Body of pancreas (tissue), 4 donors: ENCODE measurements at regions not wholly inside any gene's neighbourhood (a gene's known extent, or its start where the extent isn't known, plus 50 kb on each side); places are given as distances from the start of the nearest gene placed in this dataset.
"Not testable (repeated sequence)": the region's sequence is repeated elsewhere in the genome, so short reads cannot be mapped to it uniquely, and the experiment has no call there.

Source experiments
- POLR2A ChIP-seq, 3 donors: fragments of 450-650 bp; IDR thresholded peaks; one replicate each; pipeline ENCODE4 v1.6.1; 2016; ENCODE audit warnings: antibody characterized with exemption in 3 of 3, mild to moderate bottlenecking in 2 of 3
- TF ChIP-seq, protein P1 (sequence below), 7 experiments: fragments of 450-650 bp in 4 of 7; fragments of 200-600 bp in 3 of 7; sonication (generic) in 3 of 7; IDR thresholded peaks; one replicate each; pipeline ENCODE4 v1.5.1; 2016 to 2019; ENCODE audit warnings: antibody characterized with exemption in 7 of 7

DNA sequence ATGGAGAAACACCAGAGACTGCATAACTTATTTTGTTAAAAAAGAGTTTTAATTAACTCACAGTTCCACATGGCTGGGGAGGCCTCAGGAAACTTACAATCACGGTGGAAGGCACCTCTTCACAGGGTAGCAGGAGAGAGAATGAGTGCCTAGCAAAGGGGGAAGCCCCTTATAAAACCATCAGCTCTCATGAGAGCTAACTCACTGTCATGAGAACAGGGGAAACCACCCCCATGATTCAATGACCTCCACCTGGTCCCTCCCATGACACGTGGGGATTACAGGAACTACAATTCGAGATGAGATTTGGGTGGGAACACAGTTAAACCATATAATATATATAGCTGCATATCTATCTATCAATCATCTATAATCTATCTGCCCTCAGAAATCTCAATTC, 153.1 kb upstream of the PROK2 start:
- not testable (repeated sequence) for TF ChIP-seq POLR2A (IDR thresholded peaks at IDR 0.05)
- TF ChIP-seq, protein P1, sequence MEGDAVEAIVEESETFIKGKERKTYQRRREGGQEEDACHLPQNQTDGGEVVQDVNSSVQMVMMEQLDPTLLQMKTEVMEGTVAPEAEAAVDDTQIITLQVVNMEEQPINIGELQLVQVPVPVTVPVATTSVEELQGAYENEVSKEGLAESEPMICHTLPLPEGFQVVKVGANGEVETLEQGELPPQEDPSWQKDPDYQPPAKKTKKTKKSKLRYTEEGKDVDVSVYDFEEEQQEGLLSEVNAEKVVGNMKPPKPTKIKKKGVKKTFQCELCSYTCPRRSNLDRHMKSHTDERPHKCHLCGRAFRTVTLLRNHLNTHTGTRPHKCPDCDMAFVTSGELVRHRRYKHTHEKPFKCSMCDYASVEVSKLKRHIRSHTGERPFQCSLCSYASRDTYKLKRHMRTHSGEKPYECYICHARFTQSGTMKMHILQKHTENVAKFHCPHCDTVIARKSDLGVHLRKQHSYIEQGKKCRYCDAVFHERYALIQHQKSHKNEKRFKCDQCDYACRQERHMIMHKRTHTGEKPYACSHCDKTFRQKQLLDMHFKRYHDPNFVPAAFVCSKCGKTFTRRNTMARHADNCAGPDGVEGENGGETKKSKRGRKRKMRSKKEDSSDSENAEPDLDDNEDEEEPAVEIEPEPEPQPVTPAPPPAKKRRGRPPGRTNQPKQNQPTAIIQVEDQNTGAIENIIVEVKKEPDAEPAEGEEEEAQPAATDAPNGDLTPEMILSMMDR (IDR thresholded peaks at IDR 0.05) = not testable (repeated sequence)
